Breast epithelium (tissue), 3 donors: ENCODE measurements at regions not wholly inside any gene's neighbourhood (a gene's known extent, or its start where the extent isn't known, plus 50 kb on each side); places are given as distances from the start of the nearest gene placed in this dataset.

Source experiments
- POLR2AphosphoS5 ChIP-seq, 3 donors: sonication (generic); formaldehyde crosslinking; IDR thresholded peaks; one replicate each; pipeline ENCODE4 v1.6.1; 2017; ENCODE audit warnings: antibody characterized with exemption in 3 of 3
- TF ChIP-seq, protein P1 (sequence below), 3 donors: fragments of 450-650 bp; IDR thresholded peaks; one replicate each; pipeline ENCODE4 v1.5.1; 2016 to 2017; ENCODE audit warnings: antibody characterized with exemption in 3 of 3, mild to moderate bottlenecking in 3 of 3, moderate library complexity in 3 of 3

DNA sequence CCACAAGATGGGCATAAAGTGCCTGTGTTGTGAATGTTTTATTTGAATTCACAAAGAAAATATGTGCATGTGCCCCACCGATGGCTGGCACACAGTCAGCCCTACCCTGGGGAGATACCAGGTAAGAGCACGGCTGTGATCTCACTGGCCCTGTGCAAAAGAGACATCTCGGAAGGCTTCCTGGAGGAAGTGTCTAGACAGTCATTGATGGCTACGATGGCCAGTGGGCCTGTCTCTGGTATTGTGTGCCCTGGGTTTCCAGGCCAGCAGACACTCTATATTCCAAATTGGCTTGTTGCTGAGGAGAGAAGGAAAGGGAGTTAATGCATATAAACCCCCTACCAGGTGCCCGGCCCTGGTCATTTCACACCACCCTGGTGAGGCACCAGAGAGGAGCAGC lies 211.7 kb downstream of the GLI2 start:
- TF ChIP-seq, protein P1, sequence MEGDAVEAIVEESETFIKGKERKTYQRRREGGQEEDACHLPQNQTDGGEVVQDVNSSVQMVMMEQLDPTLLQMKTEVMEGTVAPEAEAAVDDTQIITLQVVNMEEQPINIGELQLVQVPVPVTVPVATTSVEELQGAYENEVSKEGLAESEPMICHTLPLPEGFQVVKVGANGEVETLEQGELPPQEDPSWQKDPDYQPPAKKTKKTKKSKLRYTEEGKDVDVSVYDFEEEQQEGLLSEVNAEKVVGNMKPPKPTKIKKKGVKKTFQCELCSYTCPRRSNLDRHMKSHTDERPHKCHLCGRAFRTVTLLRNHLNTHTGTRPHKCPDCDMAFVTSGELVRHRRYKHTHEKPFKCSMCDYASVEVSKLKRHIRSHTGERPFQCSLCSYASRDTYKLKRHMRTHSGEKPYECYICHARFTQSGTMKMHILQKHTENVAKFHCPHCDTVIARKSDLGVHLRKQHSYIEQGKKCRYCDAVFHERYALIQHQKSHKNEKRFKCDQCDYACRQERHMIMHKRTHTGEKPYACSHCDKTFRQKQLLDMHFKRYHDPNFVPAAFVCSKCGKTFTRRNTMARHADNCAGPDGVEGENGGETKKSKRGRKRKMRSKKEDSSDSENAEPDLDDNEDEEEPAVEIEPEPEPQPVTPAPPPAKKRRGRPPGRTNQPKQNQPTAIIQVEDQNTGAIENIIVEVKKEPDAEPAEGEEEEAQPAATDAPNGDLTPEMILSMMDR (IDR thresholded peaks at IDR 0.05), result no peak
- no peak for TF ChIP-seq POLR2AphosphoS5 (IDR thresholded peaks at IDR 0.05)
